HepG2 (cell line): ENCODE measurements at regions not wholly inside any gene's neighbourhood (a gene's known extent, or its start where the extent isn't known, plus 50 kb on each side); places are given as distances from the start of the nearest gene placed in this dataset.

Experiments
- GABPA ChIP-seq, 2 experiments: IDR thresholded peaks; 2 replicates each; pipeline ENCODE4 v1.6.1; 2011 to 2016; ENCODE audit warnings: low read depth in 2 of 2, low read length in 1 of 2, missing biosample characterization in 1 of 2, missing genetic modification characterization in 1 of 2
- HOXD1 ChIP-seq: sonication (generic); formaldehyde crosslinking; IDR thresholded peaks from 2 replicates; pipeline ENCODE4 v1.5.0; 2020; ENCODE audit warnings: missing genetic modification reagents
- KDM1A ChIP-seq: IDR thresholded peaks from 2 replicates; pipeline ENCODE4 v1.6.1; 2016; ENCODE audit warnings: missing compliant biosample characterization
- MAF1 ChIP-seq: sonication (generic); formaldehyde crosslinking; IDR thresholded peaks from 2 replicates; pipeline ENCODE4 v1.5.0; 2020; ENCODE audit warnings: missing genetic modification reagents, borderline replicate concordance
- MATR3 ChIP-seq: sonication (generic); formaldehyde crosslinking; IDR thresholded peaks from 2 replicates; pipeline ENCODE4 v1.4.0; 2020; ENCODE audit warnings: missing genetic modification reagents
- NR3C1 ChIP-seq: sonication (generic); formaldehyde crosslinking; IDR thresholded peaks from 2 replicates; pipeline ENCODE4 v1.4.0; 2020; ENCODE audit warnings: missing genetic modification reagents
- PRMT3 ChIP-seq: sonication (generic); formaldehyde crosslinking; IDR thresholded peaks from 2 replicates; pipeline ENCODE4 v1.8.1; 2022; ENCODE audit warnings: low read depth, mild to moderate bottlenecking, moderate library complexity, missing genetic modification reagents, borderline replicate concordance
- SAFB2 ChIP-seq: sonication (generic); formaldehyde crosslinking; IDR thresholded peaks from 2 replicates; pipeline ENCODE4 v1.5.1; 2020; ENCODE audit warnings: missing genetic modification reagents, low read depth, mild to moderate bottlenecking, borderline replicate concordance
- TMF1 ChIP-seq: sonication (generic); formaldehyde crosslinking; IDR thresholded peaks from 2 replicates; pipeline ENCODE4 v1.8.1; 2022; ENCODE audit warnings: low read depth, missing genetic modification reagents
- ZBTB7B ChIP-seq: sonication (generic); formaldehyde crosslinking; IDR thresholded peaks from 2 replicates; pipeline ENCODE4 v1.4.0; 2020; ENCODE audit warnings: missing genetic modification reagents
- ZNF282 ChIP-seq: fragments of 450-650 bp; IDR thresholded peaks from 2 replicates; pipeline ENCODE4 v1.6.1; 2018; ENCODE audit not compliant: partially characterized antibody
- ZNF292 ChIP-seq: sonication (generic); formaldehyde crosslinking; IDR thresholded peaks from 2 replicates; pipeline ENCODE4 v1.8.1; 2022; ENCODE audit warnings: mild to moderate bottlenecking, low read depth, missing genetic modification reagents, borderline replicate concordance
- ZNF616 ChIP-seq: sonication (generic); formaldehyde crosslinking; IDR thresholded peaks from 2 replicates; pipeline ENCODE4 v1.5.0; 2020; ENCODE audit warnings: low read depth, mild to moderate bottlenecking, missing genetic modification reagents
- TF ChIP-seq, protein P1 (sequence below): sonication (generic); formaldehyde crosslinking; IDR thresholded peaks from 2 replicates; pipeline ENCODE4 v1.4.0; 2020; ENCODE audit warnings: missing genetic modification reagents
- TF ChIP-seq, protein P2 (sequence below): sonication (generic); formaldehyde crosslinking; IDR thresholded peaks from 2 replicates; pipeline ENCODE4 v1.8.0; 2022; ENCODE audit warnings: mild to moderate bottlenecking, missing genetic modification reagents
- TF ChIP-seq, protein P3 (sequence below): sonication (generic); formaldehyde crosslinking; IDR thresholded peaks from 2 replicates; pipeline ENCODE4 v1.5.0; 2020; ENCODE audit warnings: missing genetic modification reagents, mild to moderate bottlenecking, borderline replicate concordance
- TF ChIP-seq, protein P4 (sequence below): sonication (generic); formaldehyde crosslinking; IDR thresholded peaks from 2 replicates; pipeline ENCODE4 v1.4.0; 2020; ENCODE audit warnings: mild to moderate bottlenecking, missing genetic modification reagents, borderline replicate concordance
- TF ChIP-seq, protein P5 (sequence below): sonication (generic); formaldehyde crosslinking; IDR thresholded peaks from 2 replicates; pipeline ENCODE4 v1.8.0; 2022; ENCODE audit warnings: mild to moderate bottlenecking, missing genetic modification reagents, moderate library complexity

DNA sequence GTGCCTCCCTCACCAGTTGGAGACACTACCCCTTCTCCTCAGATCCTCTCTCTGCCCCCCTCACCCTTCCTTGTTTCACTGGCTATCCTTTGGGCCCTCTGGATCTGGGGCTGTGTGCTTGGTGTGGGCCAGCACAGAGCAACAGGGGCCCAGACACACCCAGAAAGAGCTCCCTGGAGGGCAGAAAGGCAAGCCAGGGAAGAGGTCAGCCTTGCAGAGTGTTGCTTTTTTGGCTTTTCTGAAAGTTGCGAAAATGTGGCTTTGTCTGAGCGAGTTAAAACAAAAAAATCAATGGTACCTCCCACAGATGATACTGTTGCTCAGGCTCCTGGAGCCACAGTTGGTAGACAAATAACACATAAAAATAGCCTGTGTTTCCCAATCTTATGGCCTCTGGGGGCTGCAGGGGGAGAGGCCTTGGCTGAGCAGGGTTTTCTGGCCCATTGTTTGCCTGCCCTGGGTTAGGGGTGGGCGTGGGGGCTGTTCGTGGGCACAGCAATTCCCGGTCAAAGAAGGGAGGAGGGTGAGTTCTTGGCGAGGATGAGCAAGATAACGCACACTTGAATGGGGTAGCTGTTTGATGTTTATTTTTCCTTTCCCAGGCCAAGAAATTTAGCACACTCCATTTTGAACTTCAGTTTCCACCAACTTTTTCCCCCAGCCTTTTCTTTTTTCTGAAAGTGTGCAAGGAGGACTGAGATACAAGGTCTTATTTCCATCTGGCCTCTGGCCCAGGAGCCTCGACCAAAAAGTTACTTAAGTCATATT, 167.0 kb upstream of the HAAO start (continued):
- TF ChIP-seq ZNF292 (0 out of 2 replicates have a peak, but pooled peaks have one; percentile 54), MAF1 (no peak), ZNF616 (CRISPR knock-in tag) (no peak), ZBTB7B (CRISPR knock-in tag) (peak; percentile 94), SAFB2 (CRISPR knock-in tag) (no peak), HOXD1 (CRISPR knock-in tag) (no peak), TMF1 (CRISPR knock-in tag) (no peak), NR3C1 (CRISPR knock-in tag) (no peak), GABPA (IDR thresholded peaks at IDR 0.05; ENCODE audit: low read depth, low read length) (0 out of 2 replicates have a peak, but pooled peaks have one; percentile 3), GABPA (CRISPR knock-in tag; IDR thresholded peaks at IDR 0.05; ENCODE audit: low read depth) (no peak), PRMT3 (CRISPR knock-in tag) (no peak), MATR3 (no peak), KDM1A (CRISPR knock-in tag) (no peak), ZNF282 (no peak)
- TF ChIP-seq, protein P1, sequence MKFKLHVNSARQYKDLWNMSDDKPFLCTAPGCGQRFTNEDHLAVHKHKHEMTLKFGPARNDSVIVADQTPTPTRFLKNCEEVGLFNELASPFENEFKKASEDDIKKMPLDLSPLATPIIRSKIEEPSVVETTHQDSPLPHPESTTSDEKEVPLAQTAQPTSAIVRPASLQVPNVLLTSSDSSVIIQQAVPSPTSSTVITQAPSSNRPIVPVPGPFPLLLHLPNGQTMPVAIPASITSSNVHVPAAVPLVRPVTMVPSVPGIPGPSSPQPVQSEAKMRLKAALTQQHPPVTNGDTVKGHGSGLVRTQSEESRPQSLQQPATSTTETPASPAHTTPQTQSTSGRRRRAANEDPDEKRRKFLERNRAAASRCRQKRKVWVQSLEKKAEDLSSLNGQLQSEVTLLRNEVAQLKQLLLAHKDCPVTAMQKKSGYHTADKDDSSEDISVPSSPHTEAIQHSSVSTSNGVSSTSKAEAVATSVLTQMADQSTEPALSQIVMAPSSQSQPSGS = peak; percentile 33; the same call in 1 of the 2 replicates
- TF ChIP-seq, protein P2, sequence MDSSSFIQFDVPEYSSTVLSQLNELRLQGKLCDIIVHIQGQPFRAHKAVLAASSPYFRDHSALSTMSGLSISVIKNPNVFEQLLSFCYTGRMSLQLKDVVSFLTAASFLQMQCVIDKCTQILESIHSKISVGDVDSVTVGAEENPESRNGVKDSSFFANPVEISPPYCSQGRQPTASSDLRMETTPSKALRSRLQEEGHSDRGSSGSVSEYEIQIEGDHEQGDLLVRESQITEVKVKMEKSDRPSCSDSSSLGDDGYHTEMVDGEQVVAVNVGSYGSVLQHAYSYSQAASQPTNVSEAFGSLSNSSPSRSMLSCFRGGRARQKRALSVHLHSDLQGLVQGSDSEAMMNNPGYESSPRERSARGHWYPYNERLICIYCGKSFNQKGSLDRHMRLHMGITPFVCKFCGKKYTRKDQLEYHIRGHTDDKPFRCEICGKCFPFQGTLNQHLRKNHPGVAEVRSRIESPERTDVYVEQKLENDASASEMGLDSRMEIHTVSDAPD (CRISPR knock-in tag) = peak; percentile 44
- TF ChIP-seq, protein P3, sequence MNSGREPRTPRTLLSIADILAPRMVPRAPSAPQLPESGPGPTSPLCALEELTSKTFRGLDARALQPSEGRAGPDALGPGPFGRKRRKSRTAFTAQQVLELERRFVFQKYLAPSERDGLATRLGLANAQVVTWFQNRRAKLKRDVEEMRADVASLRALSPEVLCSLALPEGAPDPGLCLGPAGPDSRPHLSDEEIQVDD = no peak
- TF ChIP-seq, protein P4, sequence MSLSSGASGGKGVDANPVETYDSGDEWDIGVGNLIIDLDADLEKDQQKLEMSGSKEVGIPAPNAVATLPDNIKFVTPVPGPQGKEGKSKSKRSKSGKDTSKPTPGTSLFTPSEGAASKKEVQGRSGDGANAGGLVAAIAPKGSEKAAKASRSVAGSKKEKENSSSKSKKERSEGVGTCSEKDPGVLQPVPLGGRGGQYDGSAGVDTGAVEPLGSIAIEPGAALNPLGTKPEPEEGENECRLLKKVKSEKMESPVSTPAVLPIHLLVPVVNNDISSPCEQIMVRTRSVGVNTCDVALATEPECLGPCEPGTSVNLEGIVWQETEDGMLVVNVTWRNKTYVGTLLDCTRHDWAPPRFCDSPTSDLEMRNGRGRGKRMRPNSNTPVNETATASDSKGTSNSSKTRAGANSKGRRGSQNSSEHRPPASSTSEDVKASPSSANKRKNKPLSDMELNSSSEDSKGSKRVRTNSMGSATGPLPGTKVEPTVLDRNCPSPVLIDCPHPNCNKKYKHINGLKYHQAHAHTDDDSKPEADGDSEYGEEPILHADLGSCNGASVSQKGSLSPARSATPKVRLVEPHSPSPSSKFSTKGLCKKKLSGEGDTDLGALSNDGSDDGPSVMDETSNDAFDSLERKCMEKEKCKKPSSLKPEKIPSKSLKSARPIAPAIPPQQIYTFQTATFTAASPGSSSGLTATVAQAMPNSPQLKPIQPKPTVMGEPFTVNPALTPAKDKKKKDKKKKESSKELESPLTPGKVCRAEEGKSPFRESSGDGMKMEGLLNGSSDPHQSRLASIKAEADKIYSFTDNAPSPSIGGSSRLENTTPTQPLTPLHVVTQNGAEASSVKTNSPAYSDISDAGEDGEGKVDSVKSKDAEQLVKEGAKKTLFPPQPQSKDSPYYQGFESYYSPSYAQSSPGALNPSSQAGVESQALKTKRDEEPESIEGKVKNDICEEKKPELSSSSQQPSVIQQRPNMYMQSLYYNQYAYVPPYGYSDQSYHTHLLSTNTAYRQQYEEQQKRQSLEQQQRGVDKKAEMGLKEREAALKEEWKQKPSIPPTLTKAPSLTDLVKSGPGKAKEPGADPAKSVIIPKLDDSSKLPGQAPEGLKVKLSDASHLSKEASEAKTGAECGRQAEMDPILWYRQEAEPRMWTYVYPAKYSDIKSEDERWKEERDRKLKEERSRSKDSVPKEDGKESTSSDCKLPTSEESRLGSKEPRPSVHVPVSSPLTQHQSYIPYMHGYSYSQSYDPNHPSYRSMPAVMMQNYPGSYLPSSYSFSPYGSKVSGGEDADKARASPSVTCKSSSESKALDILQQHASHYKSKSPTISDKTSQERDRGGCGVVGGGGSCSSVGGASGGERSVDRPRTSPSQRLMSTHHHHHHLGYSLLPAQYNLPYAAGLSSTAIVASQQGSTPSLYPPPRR (CRISPR knock-in tag) = no peak
- TF ChIP-seq, protein P5, sequence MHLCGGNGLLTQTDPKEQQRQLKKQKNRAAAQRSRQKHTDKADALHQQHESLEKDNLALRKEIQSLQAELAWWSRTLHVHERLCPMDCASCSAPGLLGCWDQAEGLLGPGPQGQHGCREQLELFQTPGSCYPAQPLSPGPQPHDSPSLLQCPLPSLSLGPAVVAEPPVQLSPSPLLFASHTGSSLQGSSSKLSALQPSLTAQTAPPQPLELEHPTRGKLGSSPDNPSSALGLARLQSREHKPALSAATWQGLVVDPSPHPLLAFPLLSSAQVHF (CRISPR knock-in tag) = no peak
